Activated naive CD4-positive, alpha-beta T cell treated with anti-CD3 and anti-CD28 coated beads, Interleukin-2, amount 50 U/mL, for 24 hours (primary cell): ENCODE measurements at regions not wholly inside any gene's neighbourhood (a gene's known extent, or its start where the extent isn't known, plus 50 kb on each side); places are given as distances from the start of the nearest gene placed in this dataset.
"Not testable (repeated sequence)": the region's sequence is repeated elsewhere in the genome, so short reads cannot be mapped to it uniquely, and the experiment has no call there.

Experiments
- H3K27ac Mint-ChIP-seq: one replicate; pipeline ENCODE4 v1.8.0; 2021; ENCODE audit warnings: mild to moderate bottlenecking, mixed read lengths
- H3K27me3 Mint-ChIP-seq: one replicate; pipeline ENCODE4 v1.8.0; 2021; ENCODE audit warnings: mixed read lengths
- H3K36me3 Mint-ChIP-seq: one replicate; pipeline ENCODE4 v1.8.0; 2021; ENCODE audit warnings: mixed read lengths
- H3K4me1 Mint-ChIP-seq: one replicate; pipeline ENCODE4 v1.8.0; 2021; ENCODE audit warnings: mixed read lengths
- H3K4me3 Mint-ChIP-seq: one replicate; pipeline ENCODE4 v1.8.0; 2021; ENCODE audit warnings: mild to moderate bottlenecking, mixed read lengths
- H3K9me3 Mint-ChIP-seq: one replicate; pipeline ENCODE4 v1.8.0; 2021; ENCODE audit warnings: mixed read lengths

GRCh38 chr10:90227786-90228185, 526.4 kb downstream of the KIF20B start:
- Mint-ChIP-seq H3K4me3 (no peak overlapping the region), H3K9me3 (peaks cover 8% of the 10 kb centered on the region), H3K36me3 (no peaks in the 10 kb centered on the region), H3K27ac (no peak overlapping the region), H3K27me3 (peaks cover 2% of the 10 kb centered on the region), H3K4me1 (peaks cover 9% of the 10 kb centered on the region)

DNA sequence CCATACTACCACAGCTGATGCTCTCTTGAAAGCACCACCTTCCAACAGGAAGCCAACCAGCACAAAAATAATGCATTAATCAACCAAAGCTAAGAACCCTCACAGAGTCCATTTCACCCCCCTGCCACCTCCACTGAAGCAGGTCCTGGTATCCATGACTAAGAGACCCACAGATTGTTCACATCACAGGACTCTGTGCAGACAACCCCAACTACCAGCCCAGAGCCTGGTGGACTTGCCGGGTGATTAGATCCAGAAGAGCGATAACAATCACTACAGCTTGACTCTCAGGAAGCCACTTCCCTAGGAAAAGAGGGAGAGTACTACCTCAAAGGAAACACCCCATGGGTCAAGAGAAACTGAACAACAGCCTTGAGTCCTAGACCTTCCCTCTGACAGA, 528.1 kb downstream of the KIF20B start:
- no peak overlapping the region for H3K27ac Mint-ChIP-seq
- H3K4me1 Mint-ChIP-seq, result peaks cover 9% of the 10 kb centered on the region
- no peak overlapping the region for H3K4me3 Mint-ChIP-seq
- H3K9me3 Mint-ChIP-seq, result peaks cover 22% of the 10 kb centered on the region
- H3K27me3 Mint-ChIP-seq, result peaks cover 2% of the 10 kb centered on the region
- no peaks in the 10 kb centered on the region for H3K36me3 Mint-ChIP-seq

- peaks cover 22% of the 10 kb centered on the region for H3K9me3 Mint-ChIP-seq
- H3K27me3 Mint-ChIP-seq, result not testable (repeated sequence)
Measured at GRCh38 chr10:90233805-90234204, 532.4 kb downstream of the KIF20B start.

DNA sequence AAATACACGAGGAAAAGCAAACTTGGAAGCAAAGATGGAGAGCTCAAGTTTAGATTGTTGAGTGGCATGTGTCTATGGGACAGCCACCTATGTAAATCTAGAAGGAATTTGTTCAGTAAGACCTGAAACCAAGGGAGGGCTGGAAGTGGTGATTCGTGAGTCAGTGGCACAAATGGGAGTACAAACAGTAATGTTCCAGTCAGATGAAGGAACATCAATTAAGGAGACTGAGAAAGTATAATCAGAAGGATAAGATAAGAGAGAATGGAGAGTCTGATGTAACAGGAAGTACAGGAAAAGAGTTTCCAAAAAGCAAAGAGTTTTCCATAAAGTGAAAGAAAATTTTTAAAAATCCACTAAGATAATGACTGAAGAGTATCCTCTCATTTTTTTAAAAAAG, 544.2 kb downstream of the KIF20B start:
- H3K36me3 Mint-ChIP-seq, result no peaks in the 10 kb centered on the region
- H3K27me3 Mint-ChIP-seq, result peaks cover 1% of the 10 kb centered on the region
- no peak overlapping the region for H3K4me3 Mint-ChIP-seq
- H3K27ac Mint-ChIP-seq, result no peak overlapping the region
- H3K4me1 Mint-ChIP-seq, result no peaks in the 10 kb centered on the region
- H3K9me3 Mint-ChIP-seq, result peaks cover 5% of the 10 kb centered on the region

More at GRCh38 chr10:90233805-90234204, 532.4 kb downstream of the KIF20B start:
- not testable (repeated sequence) for H3K4me3 Mint-ChIP-seq, H3K27ac Mint-ChIP-seq, H3K4me1 Mint-ChIP-seq, H3K36me3 Mint-ChIP-seq

- H3K27ac Mint-ChIP-seq, H3K4me1 Mint-ChIP-seq, H3K4me3 Mint-ChIP-seq, H3K9me3 Mint-ChIP-seq, H3K27me3 Mint-ChIP-seq, H3K36me3 Mint-ChIP-seq: not testable (repeated sequence)
Measured at GRCh38 chr10:90250784-90251183, 549.4 kb downstream of the KIF20B start.

DNA sequence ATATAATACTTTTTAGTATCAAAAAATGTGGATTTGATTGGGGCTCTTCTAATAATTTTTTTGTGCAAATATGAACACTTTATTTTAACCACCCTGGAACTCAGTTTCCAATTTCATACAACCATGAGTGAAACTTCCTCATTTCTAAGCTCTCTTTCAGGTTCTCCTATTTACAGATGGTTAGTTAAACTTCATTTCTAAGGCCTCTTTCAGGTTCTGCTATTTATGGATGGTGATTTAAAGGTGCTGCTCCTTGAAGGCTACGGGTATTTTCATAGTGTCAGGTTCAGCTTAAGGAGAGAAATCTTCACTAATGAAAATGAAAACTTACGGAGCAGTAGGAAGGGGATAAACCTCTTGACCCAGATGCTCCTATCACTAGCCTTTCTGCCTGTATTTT, 568.3 kb downstream of the KIF20B start:
- H3K4me3 Mint-ChIP-seq, result no peak overlapping the region
- peaks cover 1% of the 10 kb centered on the region for H3K36me3 Mint-ChIP-seq
- H3K27me3 Mint-ChIP-seq, result no peaks in the 10 kb centered on the region
- H3K9me3 Mint-ChIP-seq, result no peaks in the 10 kb centered on the region
- H3K4me1 Mint-ChIP-seq, result no peaks in the 10 kb centered on the region
- no peak overlapping the region for H3K27ac Mint-ChIP-seq

DNA sequence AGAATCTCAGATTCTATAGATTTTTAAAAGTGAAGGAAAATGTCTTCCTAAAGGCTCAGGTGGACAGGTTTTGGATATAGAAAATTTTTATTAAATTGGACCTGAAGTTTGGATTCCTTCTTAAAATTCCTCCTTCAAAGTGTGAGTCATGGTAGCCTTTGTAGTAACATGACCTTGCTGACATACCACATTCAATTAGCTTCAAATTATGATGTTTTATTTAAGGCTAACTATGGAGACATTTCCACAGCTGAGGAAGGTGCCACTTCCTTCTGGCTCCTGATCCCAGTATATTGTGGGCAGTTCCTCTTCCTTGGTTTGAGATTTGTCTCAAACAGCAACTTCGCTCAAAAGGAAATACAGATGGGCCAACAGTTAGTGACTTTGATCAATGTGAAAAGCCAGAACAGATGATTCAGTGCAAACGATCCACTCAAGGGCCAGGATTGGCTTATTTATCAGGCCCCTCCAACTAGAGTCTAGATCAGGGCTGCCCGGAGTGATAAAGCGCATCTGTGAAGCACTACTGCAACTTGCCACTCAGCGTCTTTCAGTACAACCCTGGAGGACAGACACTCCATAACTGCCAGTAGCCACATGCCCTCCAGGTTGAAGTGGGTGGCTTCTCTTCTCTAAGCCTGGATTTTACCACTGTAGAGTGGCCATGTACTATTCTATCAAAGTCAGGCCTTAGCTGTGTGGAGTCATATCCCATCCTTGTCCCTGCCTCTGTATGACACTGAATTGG, 573.5 kb downstream of the KIF20B start:
- Mint-ChIP-seq H3K27me3 (no peaks in the 10 kb centered on the region), H3K4me3 (no peak overlapping the region), H3K9me3 (no peaks in the 10 kb centered on the region), H3K4me1 (no peaks in the 10 kb centered on the region), H3K27ac (no peak overlapping the region), H3K36me3 (no peaks in the 10 kb centered on the region)

GRCh38 chr10:90276894-90277475, 575.6 kb downstream of the KIF20B start:
- Mint-ChIP-seq H3K36me3 (no peaks in the 10 kb centered on the region), H3K4me1 (no peaks in the 10 kb centered on the region), H3K27me3 (no peaks in the 10 kb centered on the region), H3K27ac (no peak overlapping the region), H3K9me3 (no peaks in the 10 kb centered on the region), H3K4me3 (no peak overlapping the region)

DNA sequence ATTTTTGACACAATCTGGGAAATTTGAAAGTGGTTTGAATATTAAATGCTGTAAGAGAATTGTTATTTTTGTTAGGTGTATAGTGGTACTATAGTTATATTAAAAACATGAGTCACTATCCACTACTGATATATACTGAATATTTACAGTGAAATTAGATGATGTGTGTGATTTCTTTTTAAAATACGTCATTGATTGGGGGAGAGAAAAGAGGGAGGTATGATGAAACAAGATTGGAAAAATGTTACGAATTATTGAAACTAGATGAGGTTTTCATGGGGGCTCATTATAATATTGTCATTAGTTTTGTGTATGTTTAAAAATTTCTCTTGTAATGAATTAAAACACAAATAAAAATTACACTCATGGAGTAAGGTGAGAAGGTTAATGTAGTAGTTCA, 571.4 kb downstream of the HTR7 start:
- H3K27ac Mint-ChIP-seq, result no peak overlapping the region

GRCh38 chr10:90286941-90287340, 570.9 kb downstream of the HTR7 start:
- H3K4me3 Mint-ChIP-seq, result no peak overlapping the region
- no peaks in the 10 kb centered on the region for H3K27me3 Mint-ChIP-seq
- no peaks in the 10 kb centered on the region for H3K36me3 Mint-ChIP-seq
- H3K9me3 Mint-ChIP-seq, result no peaks in the 10 kb centered on the region
- no peaks in the 10 kb centered on the region for H3K4me1 Mint-ChIP-seq
- no peak overlapping the region for H3K27ac Mint-ChIP-seq

More for the DNA sequence above, 571.4 kb downstream of the HTR7 start:
- Mint-ChIP-seq H3K4me1 (no peaks in the 10 kb centered on the region), H3K4me3 (no peak overlapping the region), H3K36me3 (no peaks in the 10 kb centered on the region), H3K27me3 (no peaks in the 10 kb centered on the region), H3K9me3 (no peaks in the 10 kb centered on the region)

DNA sequence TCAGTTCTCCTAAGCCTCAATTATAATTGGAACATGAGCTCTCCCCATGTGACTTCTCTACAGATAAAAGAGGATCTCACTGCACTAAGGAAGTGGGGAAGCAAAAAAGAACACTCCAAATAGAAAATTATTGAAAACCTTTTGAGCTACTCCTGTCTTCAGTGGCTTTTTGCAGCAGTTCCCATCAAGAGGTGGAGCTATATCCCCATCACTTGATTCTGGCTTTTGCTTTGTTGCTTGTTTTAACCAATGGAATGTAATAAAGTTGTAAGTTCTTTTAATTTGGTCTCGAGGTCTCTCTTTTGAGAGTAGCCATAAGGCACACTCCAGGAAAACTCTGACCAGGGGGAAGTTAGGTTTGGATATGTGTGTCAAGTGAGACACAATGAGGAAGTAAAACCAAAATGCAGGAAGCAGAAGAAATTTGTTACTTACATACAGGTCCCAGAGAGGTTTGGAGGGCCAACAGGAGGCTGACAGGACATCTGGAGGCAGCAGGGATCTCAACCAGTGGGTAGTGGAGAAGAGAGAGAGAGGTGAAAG, 569.4 kb downstream of the HTR7 start:
- Mint-ChIP-seq H3K9me3 (no peaks in the 10 kb centered on the region), H3K4me1 (no peaks in the 10 kb centered on the region), H3K4me3 (no peak overlapping the region), H3K27me3 (no peaks in the 10 kb centered on the region), H3K36me3 (no peaks in the 10 kb centered on the region), H3K27ac (no peak overlapping the region)

DNA sequence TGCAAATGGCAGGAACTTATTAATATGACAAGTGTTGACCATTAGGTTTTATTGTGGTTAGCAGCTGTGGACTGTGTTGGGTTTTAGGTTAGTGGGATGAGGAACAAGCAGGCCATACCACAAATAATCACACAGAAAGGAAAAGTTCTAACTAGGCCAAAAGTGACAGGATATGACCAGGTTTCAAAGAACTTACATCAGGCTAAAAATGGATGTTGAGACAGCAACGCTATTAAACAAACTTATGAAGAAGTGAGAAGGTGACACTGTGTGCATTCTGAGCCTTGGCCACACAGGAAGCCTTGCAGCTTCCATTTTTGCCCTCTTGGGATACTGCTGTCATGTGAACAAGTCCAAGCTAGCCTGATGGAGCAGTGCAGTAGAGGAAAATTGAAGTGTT, 568.8 kb downstream of the HTR7 start:
- Mint-ChIP-seq H3K4me1 (no peaks in the 10 kb centered on the region), H3K36me3 (no peaks in the 10 kb centered on the region), H3K27ac (no peak overlapping the region), H3K9me3 (no peaks in the 10 kb centered on the region), H3K4me3 (no peak overlapping the region), H3K27me3 (no peaks in the 10 kb centered on the region)

GRCh38 chr10:90293616-90294015, 564.2 kb downstream of the HTR7 start:
- H3K4me1 Mint-ChIP-seq, result no peaks in the 10 kb centered on the region

DNA sequence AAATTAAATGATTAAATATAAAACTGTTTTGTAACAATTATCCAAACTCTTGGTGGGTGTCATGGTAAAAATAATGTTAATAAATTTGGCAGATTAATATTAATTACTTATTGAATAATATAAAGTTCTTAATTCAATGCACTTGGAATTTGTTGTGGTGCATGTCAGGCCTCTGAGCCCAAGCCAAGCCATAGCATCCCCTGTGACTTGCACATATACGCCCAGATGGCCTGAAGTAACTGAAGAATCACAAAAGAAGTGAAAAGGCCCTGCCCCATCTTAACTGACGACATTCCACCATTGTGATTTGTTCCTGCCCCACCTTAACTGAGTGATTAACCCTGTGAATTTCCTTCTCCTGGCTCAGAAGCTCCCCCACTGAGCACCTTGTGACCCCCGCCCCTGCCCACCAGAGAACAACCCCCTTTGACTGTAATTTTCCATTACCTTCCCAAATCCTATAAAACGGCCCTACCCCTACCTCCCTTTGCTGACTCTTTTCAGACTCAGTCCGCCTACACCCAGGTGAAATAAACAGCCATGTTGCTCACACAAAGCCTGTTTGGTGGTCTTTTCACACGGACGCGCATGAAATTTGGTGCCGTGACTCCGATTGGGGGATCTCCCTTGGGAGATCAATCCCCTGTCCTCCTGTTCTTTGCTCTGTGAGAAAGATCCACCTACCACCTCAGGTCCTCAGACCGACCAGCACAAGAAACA, 562.9 kb downstream of the HTR7 start:
- not testable (repeated sequence) for H3K27me3 Mint-ChIP-seq, H3K4me3 Mint-ChIP-seq, H3K9me3 Mint-ChIP-seq, H3K36me3 Mint-ChIP-seq, H3K27ac Mint-ChIP-seq, H3K4me1 Mint-ChIP-seq

More at GRCh38 chr10:90293616-90294015, 564.2 kb downstream of the HTR7 start:
- Mint-ChIP-seq H3K36me3 (no peaks in the 10 kb centered on the region), H3K9me3 (no peaks in the 10 kb centered on the region), H3K27me3 (no peaks in the 10 kb centered on the region), H3K4me3 (no peak overlapping the region), H3K27ac (no peak overlapping the region)

DNA sequence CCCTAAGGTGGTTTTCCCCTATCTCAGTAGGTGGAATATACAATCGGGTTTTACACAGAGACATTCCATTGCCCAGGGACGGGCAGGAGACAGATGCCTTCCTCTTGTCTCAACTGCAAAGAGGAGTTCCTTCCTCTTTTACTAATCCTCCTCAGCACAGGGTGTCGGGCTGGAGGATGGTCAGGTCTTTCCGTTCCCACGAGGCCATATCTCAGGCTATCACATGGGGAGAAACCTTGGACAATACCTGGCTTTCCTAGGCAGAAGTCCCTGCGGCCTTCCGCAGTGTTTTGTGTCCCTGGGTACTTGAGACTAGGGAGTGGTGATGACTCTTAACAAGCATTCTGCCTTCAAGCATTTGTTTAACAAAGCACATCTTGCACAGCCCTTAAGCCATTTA, 555.8 kb downstream of the HTR7 start:
- H3K4me3 Mint-ChIP-seq, H3K36me3 Mint-ChIP-seq, H3K27ac Mint-ChIP-seq, H3K4me1 Mint-ChIP-seq, H3K27me3 Mint-ChIP-seq, H3K9me3 Mint-ChIP-seq: not testable (repeated sequence)
